Stimulated activated CD8-positive, alpha-beta memory T cell treated with anti-CD3 and anti-CD28 coated beads, Interleukin-12 subunit alpha, Interleukin-12 subunit beta, amount 100 ng/mL, for 24 hours (primary cell): ENCODE measurements at regions not wholly inside any gene's neighbourhood (a gene's known extent, or its start where the extent isn't known, plus 50 kb on each side); places are given as distances from the start of the nearest gene placed in this dataset.

Experiments
- DNase-seq: peaks from one replicate; pipeline ENCODE4 v3.0.0-alpha.2; 2020; ENCODE audit errors: extremely low read depth

DNA sequence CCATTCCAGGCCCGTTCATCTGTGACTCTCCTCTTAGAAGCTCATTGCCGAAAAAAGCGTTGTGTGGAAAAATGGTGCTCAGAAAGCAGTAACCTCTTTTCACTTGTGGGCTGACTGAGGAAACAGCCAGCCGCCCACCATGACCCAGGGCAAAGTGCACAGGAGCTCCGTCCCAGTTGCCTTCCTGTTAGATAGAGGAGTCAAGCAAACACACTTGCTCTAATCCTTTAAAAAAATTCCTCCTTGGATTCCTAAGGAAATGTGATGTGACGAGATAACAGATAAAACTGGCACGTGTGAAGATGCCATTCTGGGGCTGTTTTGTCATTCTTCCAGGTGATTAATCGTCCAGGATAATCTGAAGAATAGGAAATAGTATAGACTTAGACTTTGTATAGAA lies 396.8 kb upstream of the DDHD1 start:
- DNase-seq = no peak

- no peak for DNase-seq
Measured at GRCh38 chr14:53547593-53547992, 394.5 kb upstream of the DDHD1 start.

- no peak for DNase-seq
Measured at GRCh38 chr14:53545217-53545616, 392.1 kb upstream of the DDHD1 start.

- no peak for DNase-seq
Measured at GRCh38 chr14:53542732-53543131, 389.6 kb upstream of the DDHD1 start.

- no peak for DNase-seq
Measured at GRCh38 chr14:53541411-53541810, 388.3 kb upstream of the DDHD1 start.

DNA sequence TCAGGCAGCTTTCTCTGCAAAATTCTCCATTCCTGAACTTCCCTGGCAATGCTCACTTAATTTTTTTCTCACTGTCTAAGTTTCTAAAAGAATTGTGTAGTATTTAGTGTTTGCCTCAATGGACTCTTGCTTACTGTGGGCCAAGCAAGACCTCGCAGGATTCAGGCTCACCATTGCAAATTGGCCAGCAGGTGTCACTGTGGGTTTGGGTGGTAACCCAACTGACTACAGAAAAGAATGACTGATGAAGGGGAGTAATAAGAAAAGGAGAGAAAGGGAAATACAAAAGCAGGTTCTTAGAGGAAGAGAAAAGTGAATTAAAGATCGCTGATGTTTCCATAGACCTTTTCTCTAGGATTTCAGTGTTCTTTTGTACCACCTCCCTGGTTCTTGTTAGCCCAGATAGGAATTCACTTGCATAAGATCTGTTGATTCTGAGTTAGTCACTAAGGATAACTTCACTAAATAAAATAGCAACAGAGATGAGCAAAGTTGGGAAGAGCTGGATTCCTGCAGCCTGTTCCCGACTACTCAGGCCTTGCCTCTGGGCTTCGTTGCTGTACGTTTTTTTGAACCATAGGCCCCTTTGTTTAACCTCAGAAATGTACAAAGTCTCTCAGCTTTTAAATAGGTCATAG lies 386.5 kb upstream of the DDHD1 start:
- peak; percentile 5 for DNase-seq

GRCh38 chr14:53538316-53538881 lies 385.3 kb upstream of the DDHD1 start:
- no peak for DNase-seq

- DNase-seq = no peak
Measured at GRCh38 chr14:53537422-53538315, 384.5 kb upstream of the DDHD1 start.

GRCh38 chr14:53536446-53536845 lies 383.3 kb upstream of the DDHD1 start:
- DNase-seq = no peak

GRCh38 chr14:53534841-53535240 lies 381.7 kb upstream of the DDHD1 start:
- no peak for DNase-seq

- no peak for DNase-seq
Measured at GRCh38 chr14:53533384-53533970, 380.4 kb upstream of the DDHD1 start.

- no peak for DNase-seq
Measured at GRCh38 chr14:53532853-53533252, 379.7 kb upstream of the DDHD1 start.

GRCh38 chr14:53531730-53532129 lies 378.6 kb upstream of the DDHD1 start:
- DNase-seq = no peak

- DNase-seq = no peak
Measured at GRCh38 chr14:53531156-53531555, 378.0 kb upstream of the DDHD1 start.

GRCh38 chr14:53529519-53529918 lies 376.4 kb upstream of the DDHD1 start:
- DNase-seq = no peak

GRCh38 chr14:53528185-53528671 lies 375.1 kb upstream of the DDHD1 start:
- DNase-seq = no peak

- no peak for DNase-seq
Measured at GRCh38 chr14:53526200-53526599, 373.1 kb upstream of the DDHD1 start.

GRCh38 chr14:53525608-53526007 lies 372.5 kb upstream of the DDHD1 start:
- no peak for DNase-seq

DNA sequence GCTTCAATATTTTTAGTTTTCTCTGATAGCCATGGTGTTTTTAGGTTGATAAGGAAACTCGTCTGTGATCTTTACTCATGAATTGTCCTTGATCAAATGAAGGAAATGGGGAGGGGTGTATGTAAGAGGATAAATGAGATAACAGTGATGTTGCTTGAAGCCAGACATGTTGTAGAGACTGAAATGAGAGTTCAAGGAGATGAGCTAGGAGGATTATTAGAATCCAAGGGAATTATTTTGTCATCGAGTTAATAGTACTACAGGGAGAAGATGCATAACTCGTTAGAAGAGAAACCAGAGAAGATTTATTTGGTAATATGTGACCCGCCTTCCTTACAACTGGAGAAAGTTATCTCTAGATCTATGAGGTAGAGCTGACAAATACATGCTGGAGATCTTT lies 371.3 kb upstream of the DDHD1 start:
- DNase-seq = no peak

- no peak for DNase-seq
Measured at GRCh38 chr14:53523226-53523625, 370.1 kb upstream of the DDHD1 start.

DNA sequence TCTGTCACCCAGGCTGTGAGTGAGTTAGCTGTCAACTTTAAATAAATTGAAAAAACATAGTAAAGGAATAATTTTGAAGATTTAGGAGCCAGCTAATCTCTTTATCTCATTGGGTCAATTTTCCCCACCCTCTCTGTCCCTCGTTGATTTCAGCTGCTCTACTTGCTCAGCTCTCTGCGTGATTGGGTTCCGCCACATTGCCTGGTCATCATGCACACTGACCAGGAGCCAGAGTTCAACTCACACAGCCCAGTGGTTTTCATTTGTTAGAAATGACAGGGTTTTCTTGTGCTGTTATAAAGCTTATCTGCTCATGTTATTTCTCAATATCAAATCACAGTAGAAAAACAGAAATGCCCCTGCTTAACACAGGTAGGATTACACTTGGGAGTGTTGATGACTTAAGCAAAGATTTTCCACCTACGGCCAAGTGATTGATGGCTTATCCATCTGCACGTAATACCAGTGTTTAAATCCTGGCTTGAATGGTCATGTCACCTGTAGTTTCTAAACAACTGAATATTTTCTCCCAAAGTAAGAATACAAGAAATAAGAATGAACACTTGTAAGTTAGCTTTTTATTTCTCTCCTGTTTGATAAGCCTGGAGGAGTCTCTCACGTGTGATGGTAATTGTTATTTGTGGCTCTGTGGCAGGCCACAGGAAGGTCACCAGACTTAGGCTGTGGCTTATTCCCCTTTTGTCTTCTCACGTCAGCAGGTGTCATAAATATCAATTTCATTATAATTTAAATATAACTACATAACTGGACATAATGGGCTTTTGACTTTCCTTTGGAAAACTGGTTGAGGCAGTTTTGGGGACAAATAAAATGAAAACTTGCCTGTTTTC lies 367.2 kb upstream of the DDHD1 start:
- no peak for DNase-seq
